Iris pigment epithelial cell (primary cell): ENCODE measurements at regions not wholly inside any gene's neighbourhood (a gene's known extent, or its start where the extent isn't known, plus 50 kb on each side); places are given as distances from the start of the nearest gene placed in this dataset.
"Not testable (repeated sequence)": the region's sequence is repeated elsewhere in the genome, so short reads cannot be mapped to it uniquely, and the experiment has no call there.

Experiments used
- DNase-seq: peaks from one replicate; pipeline ENCODE4 v3.0.0-alpha.2; 2011; ENCODE audit warnings: low read depth

DNA sequence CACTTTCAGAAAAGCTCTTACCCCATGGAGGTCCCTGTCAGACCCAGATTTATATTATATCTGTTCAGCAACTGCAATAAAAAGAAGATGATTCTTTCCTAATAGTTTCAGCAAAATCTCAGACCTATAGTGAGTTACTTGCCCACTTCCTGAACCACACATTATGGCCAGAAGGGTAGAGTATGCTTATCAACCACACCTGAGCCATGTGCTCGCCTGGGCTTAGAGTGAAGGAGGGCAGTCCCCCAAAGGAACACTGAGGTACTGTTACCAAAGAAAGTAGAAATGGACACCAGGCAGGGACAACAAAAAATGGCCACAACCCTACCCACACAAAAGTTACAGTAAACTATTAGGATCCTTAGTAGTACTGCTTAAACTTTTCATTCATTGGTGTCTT is 128.7 kb downstream of the ZNF608 start:
- no peak for DNase-seq

- DNase-seq = no peak
Measured at GRCh38 chr5:124614836-124615385, 131.5 kb downstream of the ZNF608 start.

GRCh38 chr5:124614105-124614504 is 132.3 kb downstream of the ZNF608 start:
- DNase-seq = peak; percentile 20

DNA sequence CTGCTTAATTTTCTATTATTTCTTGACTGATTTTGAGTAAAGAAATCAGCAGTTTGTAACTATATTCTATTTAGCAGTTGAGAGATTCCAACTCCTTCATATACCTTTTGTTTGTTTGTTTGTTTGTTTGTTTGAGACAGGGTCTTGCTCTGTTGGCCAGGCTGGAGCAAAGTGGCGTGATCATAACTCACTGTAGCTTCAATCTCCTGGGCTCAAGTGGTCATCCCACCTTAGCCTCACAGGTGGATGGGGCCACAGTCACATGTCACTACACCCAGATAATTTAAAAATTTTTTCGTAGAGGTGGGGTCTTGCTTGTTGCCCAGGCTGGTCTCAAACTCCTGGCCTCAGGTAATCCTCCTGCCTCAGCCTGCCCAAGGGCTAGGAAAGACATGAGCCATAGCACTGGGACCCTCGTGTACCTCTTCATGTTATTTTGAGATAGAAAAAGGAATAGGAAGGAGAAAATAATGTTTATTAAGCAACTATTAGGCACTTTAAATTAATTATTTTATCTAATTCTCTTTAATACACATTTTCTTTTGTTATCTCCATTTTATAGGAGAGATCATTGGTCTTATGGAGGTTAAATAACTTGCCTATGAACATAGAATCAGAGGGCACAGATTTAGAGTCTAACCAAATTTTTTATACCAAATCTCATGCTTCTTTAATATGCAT is 133.0 kb downstream of the ZNF608 start:
- DNase-seq = no peak

GRCh38 chr5:124612023-124612422 is 134.4 kb downstream of the ZNF608 start:
- DNase-seq = no peak

GRCh38 chr5:124611262-124611661 is 135.2 kb downstream of the ZNF608 start:
- DNase-seq = not testable (repeated sequence)

DNA sequence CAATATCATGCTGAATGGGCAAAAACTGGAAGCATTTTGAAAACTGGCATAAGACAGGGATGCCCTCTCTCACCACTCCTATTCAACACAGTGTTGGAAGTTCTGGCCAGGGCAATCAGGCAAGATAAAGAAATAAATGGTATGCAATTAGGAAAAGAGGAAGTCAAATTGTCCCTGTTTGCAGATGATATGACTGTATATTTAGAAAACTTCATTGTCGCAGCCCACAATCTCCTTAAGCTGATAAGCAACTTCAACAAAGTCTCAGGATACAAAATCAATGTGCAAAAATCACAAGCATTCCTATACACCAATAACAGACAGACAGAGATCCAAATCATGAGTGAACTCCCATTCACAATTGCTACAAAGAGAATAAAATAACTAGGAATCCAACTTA is 136.8 kb downstream of the ZNF608 start:
- not testable (repeated sequence) for DNase-seq

DNA sequence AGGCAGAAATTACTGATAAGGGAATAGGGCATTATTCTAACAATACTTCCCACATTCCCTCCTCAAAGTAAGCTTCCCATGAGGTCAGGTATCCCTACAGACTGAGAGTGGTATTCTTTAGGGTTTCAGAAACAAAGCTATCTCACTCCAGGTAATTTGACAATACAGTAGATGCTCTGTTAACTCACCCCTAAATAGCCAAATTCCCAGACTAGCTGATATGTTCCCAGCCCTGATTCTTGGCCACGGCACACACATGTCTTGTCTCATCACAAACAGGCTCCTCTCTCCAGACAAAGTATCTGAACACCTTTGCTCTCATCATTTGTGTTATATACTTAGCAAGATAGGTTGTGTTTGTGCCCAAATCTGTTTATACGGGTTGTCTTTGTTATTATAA is 139.9 kb downstream of the ZNF608 start:
- no peak for DNase-seq

DNA sequence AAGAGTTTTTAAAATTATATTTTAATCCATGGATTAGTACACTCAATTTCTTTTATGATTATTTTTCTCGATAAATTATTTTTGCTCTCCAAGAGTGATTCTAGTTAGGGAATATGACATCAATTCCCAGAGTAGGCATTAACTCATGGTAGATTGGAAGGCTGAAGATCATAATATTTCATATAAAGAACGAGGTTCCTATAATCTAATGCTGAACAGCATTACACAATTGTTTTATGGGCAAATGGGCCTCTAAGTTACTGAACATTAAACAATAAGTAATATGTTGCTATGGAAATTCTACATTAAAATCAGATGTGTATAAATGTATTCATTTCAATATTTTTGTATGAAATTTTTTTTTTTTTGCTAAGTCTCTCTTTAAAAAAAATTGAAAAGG is 140.3 kb downstream of the ZNF608 start:
- DNase-seq = no peak

GRCh38 chr5:124605541-124605940 is 140.9 kb downstream of the ZNF608 start:
- no peak for DNase-seq

DNA sequence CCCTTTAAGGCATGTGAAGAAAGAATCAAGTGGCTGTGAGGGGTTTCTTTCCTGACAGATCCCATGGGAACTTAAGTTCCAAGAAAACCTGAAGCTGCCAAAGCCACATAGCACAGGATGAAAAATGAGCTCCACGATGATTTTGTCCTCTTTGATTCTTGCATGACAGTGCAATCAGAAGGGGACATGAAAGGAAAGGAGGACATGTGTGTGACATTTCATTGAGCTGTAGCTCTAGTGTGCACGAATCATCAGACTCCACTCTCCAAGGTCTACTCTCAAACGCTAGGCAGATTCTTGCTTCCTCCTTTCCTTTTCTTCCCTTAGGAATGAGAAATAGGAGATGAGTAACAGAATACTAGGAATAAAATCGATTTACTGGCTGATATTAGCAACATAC is 142.0 kb downstream of the ZNF608 start:
- DNase-seq = no peak

DNA sequence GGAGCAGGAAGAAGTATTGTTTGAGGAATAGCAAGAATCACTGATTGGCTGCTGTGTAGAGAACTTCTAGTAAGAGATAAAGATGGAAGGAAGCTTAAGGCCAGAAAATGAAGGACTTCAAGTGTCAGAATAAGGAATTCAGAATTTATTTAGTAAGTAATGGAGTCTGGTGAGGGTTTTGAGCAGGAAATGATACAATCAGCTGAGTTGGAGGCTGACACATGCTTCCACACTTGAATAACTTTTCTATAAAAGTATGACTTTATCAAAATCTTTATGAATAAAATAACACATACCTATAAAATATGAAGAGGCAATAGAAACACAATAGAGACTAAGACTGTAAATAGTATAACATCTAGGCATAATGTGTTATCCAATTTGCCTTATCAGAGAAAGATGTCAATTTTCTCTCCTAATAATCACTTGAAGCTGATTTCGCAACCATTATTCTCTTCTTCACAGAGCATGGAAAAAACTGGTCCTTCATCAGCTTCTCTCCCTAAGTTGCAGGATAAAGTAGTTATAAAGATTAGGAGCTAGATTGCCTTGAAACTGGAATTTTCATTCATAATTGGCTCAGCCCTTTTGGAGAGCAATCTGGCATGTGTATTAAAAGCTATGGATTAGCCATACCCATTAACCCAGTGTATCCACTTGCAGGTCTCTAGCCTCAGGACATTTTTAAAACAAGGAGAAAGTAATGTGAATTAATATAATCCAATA is 143.4 kb downstream of the ZNF608 start:
- peak; percentile 27 for DNase-seq

- DNase-seq = peak; percentile 68
Measured at GRCh38 chr5:124599028-124599973, 147.1 kb downstream of the ZNF608 start.

DNA sequence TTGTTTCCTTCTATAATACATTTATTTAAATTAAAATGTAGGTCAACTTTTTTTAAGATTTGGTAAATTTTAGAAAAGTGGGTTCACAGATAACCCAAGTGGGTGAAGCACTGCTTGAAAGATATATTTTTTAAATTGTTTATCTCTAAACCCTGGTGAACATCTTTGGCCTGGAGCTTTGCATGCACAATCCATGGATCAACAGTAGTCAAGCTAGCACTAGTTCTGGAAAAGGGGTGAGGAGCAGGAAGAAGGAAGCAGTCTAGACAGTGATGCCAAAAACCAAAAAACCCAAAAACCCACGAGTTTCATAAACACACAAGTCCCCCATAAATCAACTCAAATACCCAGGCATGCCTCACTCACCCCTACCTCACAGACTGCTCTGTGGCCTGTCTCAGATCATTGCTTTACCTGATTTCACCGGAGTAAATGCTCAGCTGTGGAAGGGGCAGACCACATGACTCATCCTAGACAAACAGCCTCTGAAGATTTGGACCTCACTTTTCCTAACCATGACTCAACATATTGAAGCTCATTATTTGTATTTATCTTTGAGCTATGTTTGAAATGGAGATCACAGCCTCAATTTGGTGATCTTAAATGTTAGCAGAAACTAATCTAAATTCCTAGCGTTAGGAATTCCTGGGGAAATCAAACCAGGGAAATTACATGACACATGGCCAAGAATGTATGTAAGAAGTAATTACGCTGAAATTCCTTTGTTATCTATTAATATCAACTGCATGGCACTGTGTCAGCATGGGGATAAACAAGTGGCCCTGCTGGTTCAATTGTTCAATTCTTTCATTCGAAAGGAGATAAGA is 149.6 kb downstream of the ZNF608 start:
- DNase-seq = peak; percentile 91

DNA sequence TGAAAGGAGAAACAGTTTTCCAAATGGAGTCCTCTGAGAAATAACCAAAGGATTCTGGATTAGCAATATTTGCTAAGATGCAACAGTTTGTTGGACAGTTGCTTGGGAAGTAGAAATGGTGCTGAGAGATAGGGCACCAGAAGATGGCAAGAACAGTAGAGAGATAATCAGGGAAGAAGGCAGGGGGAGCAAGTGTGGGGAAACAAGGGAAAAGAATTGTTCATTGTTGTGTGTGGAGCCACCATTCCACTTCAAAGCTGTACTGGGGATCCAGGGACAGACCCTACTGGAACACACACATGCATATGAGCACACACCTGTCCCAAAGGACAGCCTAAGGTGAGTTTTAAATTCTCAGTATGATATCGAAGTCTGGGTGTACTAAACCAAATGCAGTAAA is 152.5 kb downstream of the ZNF608 start:
- DNase-seq = no peak

GRCh38 chr5:124592891-124593290 is 153.5 kb downstream of the ZNF608 start:
- DNase-seq = no peak

DNA sequence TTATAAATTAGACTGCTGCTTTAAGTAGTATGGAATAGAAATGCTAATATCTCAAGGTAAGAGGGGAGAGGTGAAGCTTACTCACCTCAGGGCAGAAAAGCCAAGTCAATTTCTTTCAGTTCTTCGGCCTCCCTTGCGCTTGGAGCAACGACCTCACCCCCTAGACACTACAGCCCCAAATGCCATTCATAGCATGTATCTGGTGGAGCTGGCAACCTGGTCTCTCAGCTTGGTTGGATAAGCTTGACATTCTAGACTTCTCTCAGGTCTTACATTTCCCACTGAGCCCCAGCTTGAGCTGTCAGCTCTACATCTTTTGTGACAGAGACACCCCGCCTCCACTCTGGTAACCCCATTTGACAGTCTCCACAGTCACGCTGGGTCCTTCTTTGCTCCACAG is 154.9 kb downstream of the ZNF608 start:
- no peak for DNase-seq

DNA sequence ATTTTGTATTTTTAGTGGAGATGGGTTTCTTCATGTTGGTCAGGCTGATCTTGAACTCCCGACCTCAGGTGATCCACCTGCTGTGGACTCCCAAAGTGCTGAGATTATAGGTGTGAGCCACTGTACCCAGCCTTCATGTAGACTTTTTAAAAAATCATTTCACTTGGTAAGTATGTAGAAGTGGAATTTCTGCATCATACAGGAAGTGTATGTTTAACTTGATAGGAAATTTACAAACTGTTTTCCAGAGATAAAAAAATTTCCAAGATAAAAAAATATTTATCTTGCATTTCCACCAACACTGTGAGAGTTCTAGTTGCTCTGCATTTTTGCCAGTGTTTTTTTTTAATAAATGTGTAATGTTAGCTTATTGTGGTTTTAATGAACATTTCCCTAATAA is 155.8 kb downstream of the ZNF608 start:
- no peak for DNase-seq

DNA sequence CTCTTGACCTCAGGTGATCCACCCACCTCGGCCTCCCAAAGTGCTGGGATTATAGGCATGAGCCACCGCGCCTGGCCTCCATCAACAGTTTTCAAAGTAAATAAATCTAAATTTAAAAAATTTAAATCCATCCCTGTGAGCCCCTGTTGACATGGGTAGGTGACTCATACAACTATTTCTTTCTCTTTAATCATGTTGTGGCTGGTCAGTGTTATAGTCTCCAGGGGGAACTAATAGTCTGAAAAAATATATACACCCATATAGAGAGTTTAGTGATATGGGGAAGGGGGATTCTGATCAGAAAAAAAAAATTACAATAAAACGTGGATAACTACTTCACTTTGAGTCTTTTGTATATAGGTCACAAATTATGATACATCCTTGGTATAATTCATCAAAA is 159.2 kb downstream of the ZNF608 start:
- DNase-seq = no peak

DNA sequence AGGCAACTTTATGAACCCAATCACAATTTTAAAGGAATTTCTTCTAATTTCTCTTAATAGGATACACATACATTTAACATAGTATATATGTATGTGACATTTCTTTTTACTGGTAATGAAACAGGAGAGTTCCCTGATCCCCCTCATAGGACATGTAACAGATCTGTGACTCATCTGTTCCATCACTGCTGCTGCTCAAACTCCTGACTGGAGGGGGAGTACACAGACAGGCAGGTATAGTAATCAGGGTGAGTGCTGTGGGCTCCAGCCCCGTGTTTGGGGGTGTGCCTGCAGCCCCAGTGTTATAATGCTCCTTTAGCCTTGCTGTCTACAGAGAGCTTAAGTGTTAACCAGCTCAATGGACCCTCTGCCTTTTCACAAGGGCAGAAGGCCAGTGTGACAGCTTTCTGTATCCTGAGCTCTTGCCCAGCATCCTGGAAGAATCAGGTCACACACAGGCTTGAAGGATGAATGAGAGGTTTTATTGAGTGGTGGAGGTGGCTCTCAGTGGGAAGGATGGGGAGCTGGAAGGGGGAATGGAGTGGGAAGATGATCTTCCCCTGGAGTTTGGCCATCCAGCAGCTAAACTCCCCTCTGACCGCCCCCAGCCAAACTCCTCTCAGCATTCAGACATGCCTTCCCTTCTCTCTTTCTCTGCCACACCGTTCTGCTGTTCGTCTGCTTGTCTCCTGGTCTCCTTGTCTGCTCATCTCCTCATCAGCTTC is 161.3 kb downstream of the ZNF608 start:
- peak; percentile 43 for DNase-seq
